Fibroblast of peridontal ligament (primary cell): ENCODE measurements at regions not wholly inside any gene's neighbourhood (a gene's known extent, or its start where the extent isn't known, plus 50 kb on each side); places are given as distances from the start of the nearest gene placed in this dataset.
A peak's percentile ranks its signal among the peaks of the same experiment; 100 is the strongest.

ENCODE experiments used
- DNase-seq: peaks from one replicate; pipeline ENCODE4 v3.0.0-alpha.2; 2010; ENCODE audit errors: extremely low read depth

GRCh38 chr1:68378296-68379084 is 71.3 kb downstream of the RPE65 start:
- DNase-seq = peak; percentile 39

GRCh38 chr1:68377098-68377497 is 72.7 kb downstream of the RPE65 start:
- no peak for DNase-seq

- peak; percentile 43 for DNase-seq
Measured at GRCh38 chr1:68376441-68376840, 73.3 kb downstream of the RPE65 start.

- peak; percentile 67 for DNase-seq
Measured at GRCh38 chr1:68375919-68376318, 73.8 kb downstream of the RPE65 start.

GRCh38 chr1:68373173-68373572 is 76.6 kb downstream of the RPE65 start:
- no peak for DNase-seq

GRCh38 chr1:68372487-68372886 is 77.3 kb downstream of the RPE65 start:
- no peak for DNase-seq

GRCh38 chr1:68370101-68370915 is 79.4 kb downstream of the RPE65 start:
- peak; percentile 51 for DNase-seq

GRCh38 chr1:68366572-68366971 is 83.2 kb downstream of the RPE65 start:
- no peak for DNase-seq

- no peak for DNase-seq
Measured at GRCh38 chr1:68365709-68366382, 83.9 kb downstream of the RPE65 start.

GRCh38 chr1:68363339-68363738 is 86.4 kb downstream of the RPE65 start:
- no peak for DNase-seq

GRCh38 chr1:68361346-68361910 is 88.3 kb downstream of the RPE65 start:
- DNase-seq = no peak

GRCh38 chr1:68359045-68359444 is 90.7 kb downstream of the RPE65 start:
- DNase-seq = peak; percentile 42

GRCh38 chr1:68358439-68358838 is 91.3 kb downstream of the RPE65 start:
- DNase-seq = peak; percentile 34

- no peak for DNase-seq
Measured at GRCh38 chr1:68355614-68356013, 94.1 kb downstream of the RPE65 start.

GRCh38 chr1:68352202-68352601 is 97.6 kb downstream of the RPE65 start:
- DNase-seq = no peak

- DNase-seq = no peak
Measured at GRCh38 chr1:68347415-68347814, 102.3 kb downstream of the RPE65 start.

- DNase-seq = peak; percentile 70
Measured at GRCh38 chr1:68346188-68346808, 103.5 kb downstream of the RPE65 start.

GRCh38 chr1:68344208-68344607 is 105.5 kb downstream of the RPE65 start:
- no peak for DNase-seq

GRCh38 chr1:68340951-68341350 is 108.6 kb upstream of the WLS start:
- no peak for DNase-seq

GRCh38 chr1:68339505-68339904 is 107.2 kb upstream of the WLS start:
- DNase-seq = peak; percentile 82

- no peak for DNase-seq
Measured at GRCh38 chr1:68338081-68338480, 105.8 kb upstream of the WLS start.

- DNase-seq = no peak
Measured at GRCh38 chr1:68332041-68332440, 99.7 kb upstream of the WLS start.
